ENCODE measurements at regions not wholly inside any gene's neighbourhood (a gene's known extent, or its start where the extent isn't known, plus 50 kb on each side); places are given as distances from the start of the nearest gene placed in this dataset.

DNA sequence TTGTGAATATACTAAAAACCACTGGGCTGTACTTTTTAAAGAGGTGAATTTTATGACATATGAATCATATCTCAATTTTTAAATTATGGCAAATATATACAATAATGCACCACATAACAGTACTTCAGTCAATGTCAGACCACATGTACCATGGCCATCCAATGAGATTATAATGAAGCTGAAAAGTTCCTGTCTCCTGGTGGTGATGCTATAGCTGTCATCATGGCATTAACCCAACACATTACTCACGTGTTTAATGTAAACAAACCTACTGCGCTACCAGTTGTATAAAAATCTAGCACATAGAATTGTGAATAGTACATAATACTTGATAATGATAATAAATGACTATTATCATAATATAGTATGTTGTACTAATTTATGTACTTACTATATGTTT is 77.6 kb upstream of the ID2 start:
- Mint-ChIP-seq H3K4me3 (ENCODE audit: unreplicated experiment) (no peak overlapping the region), H3K4me1 (ENCODE audit: unreplicated experiment) (peaks cover 3% of the 10 kb centered on the region), H3K36me3 (ENCODE audit: unreplicated experiment) (no peaks in the 10 kb centered on the region), H3K9me3 (ENCODE audit: unreplicated experiment) (no peaks in the 10 kb centered on the region), H3K27me3 (ENCODE audit: unreplicated experiment) (peaks cover 7% of the 10 kb centered on the region), H3K27ac (ENCODE audit: unreplicated experiment) (no peak overlapping the region)
- DNase-seq (ENCODE audit: extremely low spot score, unreplicated experiment): no peak
- no peak for TF ChIP-seq CTCF (IDR thresholded peaks at IDR 0.05)

- H3K27me3 Mint-ChIP-seq (ENCODE audit: unreplicated experiment): peaks cover 9% of the 10 kb centered on the region
- no peaks in the 10 kb centered on the region for H3K9me3 Mint-ChIP-seq (ENCODE audit: unreplicated experiment)
- no peak overlapping the region for H3K4me3 Mint-ChIP-seq (ENCODE audit: unreplicated experiment)
- H3K27ac Mint-ChIP-seq (ENCODE audit: unreplicated experiment): no peak overlapping the region
- no peak for TF ChIP-seq CTCF (IDR thresholded peaks at IDR 0.05)
- peaks cover 3% of the 10 kb centered on the region for H3K4me1 Mint-ChIP-seq (ENCODE audit: unreplicated experiment)
- no peaks in the 10 kb centered on the region for H3K36me3 Mint-ChIP-seq (ENCODE audit: unreplicated experiment)
- DNase-seq (ENCODE audit: extremely low spot score, unreplicated experiment): no peak
Observed at GRCh38 chr2:8605351-8606065, 76.3 kb upstream of the ID2 start.

GRCh38 chr2:8606226-8606625 is 75.6 kb upstream of the ID2 start:
- no peak for DNase-seq (ENCODE audit: extremely low spot score, unreplicated experiment)
- H3K4me1 Mint-ChIP-seq (ENCODE audit: unreplicated experiment): peaks cover 3% of the 10 kb centered on the region
- no peaks in the 10 kb centered on the region for H3K36me3 Mint-ChIP-seq (ENCODE audit: unreplicated experiment)
- TF ChIP-seq CTCF (IDR thresholded peaks at IDR 0.05): no peak
- H3K4me3 Mint-ChIP-seq (ENCODE audit: unreplicated experiment): no peak overlapping the region
- peaks cover 8% of the 10 kb centered on the region for H3K27me3 Mint-ChIP-seq (ENCODE audit: unreplicated experiment)
- peaks cover 3% of the 10 kb centered on the region for H3K9me3 Mint-ChIP-seq (ENCODE audit: unreplicated experiment)
- no peak overlapping the region for H3K27ac Mint-ChIP-seq (ENCODE audit: unreplicated experiment)

- no peak for DNase-seq (ENCODE audit: extremely low spot score, unreplicated experiment)
- peaks cover 3% of the 10 kb centered on the region for H3K4me1 Mint-ChIP-seq (ENCODE audit: unreplicated experiment)
- H3K27ac Mint-ChIP-seq (ENCODE audit: unreplicated experiment): no peak overlapping the region
- no peaks in the 10 kb centered on the region for H3K36me3 Mint-ChIP-seq (ENCODE audit: unreplicated experiment)
- H3K27me3 Mint-ChIP-seq (ENCODE audit: unreplicated experiment): peaks cover 7% of the 10 kb centered on the region
- H3K4me3 Mint-ChIP-seq (ENCODE audit: unreplicated experiment): no peak overlapping the region
- peaks cover 3% of the 10 kb centered on the region for H3K9me3 Mint-ChIP-seq (ENCODE audit: unreplicated experiment)
- no peak for TF ChIP-seq CTCF (IDR thresholded peaks at IDR 0.05)
Observed at GRCh38 chr2:8606649-8607550, 75.0 kb upstream of the ID2 start.

DNA sequence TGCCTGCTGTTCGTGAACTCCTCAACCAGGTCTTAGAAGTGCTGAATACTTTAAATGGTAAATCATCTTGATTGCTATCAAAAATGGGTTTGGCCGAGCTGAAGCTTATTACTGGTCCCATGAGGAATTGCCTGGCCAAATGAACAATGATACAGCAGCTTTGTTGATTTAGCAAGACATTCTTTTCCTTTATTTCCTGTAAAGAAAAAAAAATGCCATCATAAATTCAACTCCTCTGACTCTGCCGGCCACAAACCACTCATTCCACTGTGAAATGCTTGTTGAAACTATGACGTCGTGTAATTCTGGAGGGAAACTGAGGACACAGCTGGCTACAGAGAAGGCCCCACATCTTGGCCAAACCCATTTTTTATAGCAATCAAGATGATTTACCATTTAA is 74.2 kb upstream of the ID2 start:
- H3K36me3 Mint-ChIP-seq (ENCODE audit: unreplicated experiment): no peaks in the 10 kb centered on the region
- TF ChIP-seq CTCF (IDR thresholded peaks at IDR 0.05): no peak
- H3K27ac Mint-ChIP-seq (ENCODE audit: unreplicated experiment): no peak overlapping the region
- H3K4me1 Mint-ChIP-seq (ENCODE audit: unreplicated experiment): peaks cover 3% of the 10 kb centered on the region
- no peak for DNase-seq (ENCODE audit: extremely low spot score, unreplicated experiment)
- H3K27me3 Mint-ChIP-seq (ENCODE audit: unreplicated experiment): peaks cover 7% of the 10 kb centered on the region
- peaks cover 3% of the 10 kb centered on the region for H3K9me3 Mint-ChIP-seq (ENCODE audit: unreplicated experiment)
- H3K4me3 Mint-ChIP-seq (ENCODE audit: unreplicated experiment): no peak overlapping the region
